Esophagus muscularis mucosa (tissue), 4 donors: ENCODE measurements at regions not wholly inside any gene's neighbourhood (a gene's known extent, or its start where the extent isn't known, plus 50 kb on each side); places are given as distances from the start of the nearest gene placed in this dataset.

Experiments
- DNase-seq: peaks from one replicate; pipeline ENCODE4 v3.0.0-alpha.2; 2017; ENCODE audit errors: extremely low spot score
- H3K27ac ChIP-seq, 4 donors: fragments of 200-600 bp; sonication (generic); replicated peaks in 1 of 4; 1 replicate in 3 of 4; 2 replicates in 1 of 4; pipeline ENCODE4 v1.5.1; 2016 to 2019; ENCODE audit warnings: mild to moderate bottlenecking in 1 of 4
- H3K27me3 ChIP-seq, 4 donors: fragments of 200-600 bp; sonication (generic); one replicate each; pipeline versions ENCODE4 v1.5.1 to v1.6.0; 2016 to 2019
- H3K36me3 ChIP-seq, 4 donors: fragments of 200-600 bp; sonication (generic); one replicate each; pipeline ENCODE4 v1.5.1; 2016 to 2019
- H3K4me1 ChIP-seq, 4 donors: fragments of 200-600 bp; sonication (generic); one replicate each; pipeline ENCODE4 v1.5.1; 2016 to 2019
- H3K4me3 ChIP-seq, 4 donors: fragments of 200-600 bp; sonication (generic); 1 replicate in 2 of 4; 2 replicates in 2 of 4; pipeline ENCODE4 v1.5.1; 2016 to 2019; ENCODE audit warnings: mild to moderate bottlenecking in 4 of 4, moderate library complexity in 1 of 4
- H3K9me3 ChIP-seq, 4 donors: fragments of 200-600 bp; sonication (generic); 1 replicate in 3 of 4; 2 replicates in 1 of 4; pipeline ENCODE4 v1.5.1; 2016 to 2019
- EP300 ChIP-seq: sonication (generic); formaldehyde crosslinking; IDR thresholded peaks from one replicate; pipeline ENCODE4 v1.6.1; 2017; ENCODE audit warnings: antibody characterized with exemption
- POLR2A ChIP-seq: fragments of 450-650 bp; IDR thresholded peaks from one replicate; pipeline ENCODE4 v1.6.1; 2017; ENCODE audit warnings: antibody characterized with exemption, moderate library complexity, mild to moderate bottlenecking, low read depth
- POLR2AphosphoS5 ChIP-seq, 2 donors: sonication (generic); formaldehyde crosslinking; IDR thresholded peaks; one replicate each; pipeline ENCODE4 v1.6.1; 2017; ENCODE audit warnings: antibody characterized with exemption in 2 of 2
- WGBS: methylation state at CpG from one replicate; pipeline ENCODE4 v1.1.5; 2018; 5-methylcytosine and 5-hydroxymethylcytosine counted together
- intact Hi-C: fragments of 100-400 bp; cut with DNase I; formaldehyde crosslinking; loops from one replicate; pipeline ENCODE4 v1.15.1; 2023
- TF ChIP-seq, protein P1 (sequence below), 3 experiments: fragments of 200-600 bp in 2 of 3; fragments of 450-650 bp in 1 of 3; sonication (generic) in 2 of 3; IDR thresholded peaks; one replicate each; pipeline ENCODE4 v1.5.1; 2017 to 2019; ENCODE audit warnings: antibody characterized with exemption in 3 of 3, mild to moderate bottlenecking in 2 of 3, moderate library complexity in 1 of 3

- intact Hi-C loops = no loop called here
- Histone ChIP-seq H3K4me3 (no peak overlapping the region), H3K4me1 (no peaks in the 10 kb centered on the region), H3K27ac (no peak overlapping the region), H3K27me3 (no peaks in the 10 kb centered on the region), H3K36me3 (no peaks in the 10 kb centered on the region), H3K9me3 (no peaks in the 10 kb centered on the region)
- no peak for TF ChIP-seq POLR2A
- TF ChIP-seq EP300 = no peak
- TF ChIP-seq, protein P1, sequence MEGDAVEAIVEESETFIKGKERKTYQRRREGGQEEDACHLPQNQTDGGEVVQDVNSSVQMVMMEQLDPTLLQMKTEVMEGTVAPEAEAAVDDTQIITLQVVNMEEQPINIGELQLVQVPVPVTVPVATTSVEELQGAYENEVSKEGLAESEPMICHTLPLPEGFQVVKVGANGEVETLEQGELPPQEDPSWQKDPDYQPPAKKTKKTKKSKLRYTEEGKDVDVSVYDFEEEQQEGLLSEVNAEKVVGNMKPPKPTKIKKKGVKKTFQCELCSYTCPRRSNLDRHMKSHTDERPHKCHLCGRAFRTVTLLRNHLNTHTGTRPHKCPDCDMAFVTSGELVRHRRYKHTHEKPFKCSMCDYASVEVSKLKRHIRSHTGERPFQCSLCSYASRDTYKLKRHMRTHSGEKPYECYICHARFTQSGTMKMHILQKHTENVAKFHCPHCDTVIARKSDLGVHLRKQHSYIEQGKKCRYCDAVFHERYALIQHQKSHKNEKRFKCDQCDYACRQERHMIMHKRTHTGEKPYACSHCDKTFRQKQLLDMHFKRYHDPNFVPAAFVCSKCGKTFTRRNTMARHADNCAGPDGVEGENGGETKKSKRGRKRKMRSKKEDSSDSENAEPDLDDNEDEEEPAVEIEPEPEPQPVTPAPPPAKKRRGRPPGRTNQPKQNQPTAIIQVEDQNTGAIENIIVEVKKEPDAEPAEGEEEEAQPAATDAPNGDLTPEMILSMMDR (IDR thresholded peaks at IDR 0.05) = no peak
- TF ChIP-seq POLR2AphosphoS5 (IDR thresholded peaks at IDR 0.05) = no peak
- DNase-seq = no peak
Measured at GRCh38 chr3:139811331-139811730, 123.7 kb upstream of the CLSTN2 start.

GRCh38 chr3:139808201-139808600, 126.8 kb upstream of the CLSTN2 start:
- WGBS = 83% methylated on average over 5 of the region's 5 CpGs
- H3K36me3 ChIP-seq = no peaks in the 10 kb centered on the region
- H3K9me3 ChIP-seq = no peaks in the 10 kb centered on the region
- intact Hi-C loops = no loop called here
- no peaks in the 10 kb centered on the region for H3K4me1 ChIP-seq
- DNase-seq = no peak
- H3K4me3 ChIP-seq = no peak overlapping the region
- TF ChIP-seq, protein P1 (IDR thresholded peaks at IDR 0.05) = no peak
- no peak for TF ChIP-seq EP300
- no peak for TF ChIP-seq POLR2A
- no peak for TF ChIP-seq POLR2AphosphoS5 (IDR thresholded peaks at IDR 0.05)
- H3K27ac ChIP-seq = no peak overlapping the region
- no peaks in the 10 kb centered on the region for H3K27me3 ChIP-seq

GRCh38 chr3:139803294-139803693, 125.5 kb upstream of the NMNAT3 start:
- 69% methylated on average over 3 of the region's 3 CpGs for WGBS
- intact Hi-C loops = no loop called here

DNA sequence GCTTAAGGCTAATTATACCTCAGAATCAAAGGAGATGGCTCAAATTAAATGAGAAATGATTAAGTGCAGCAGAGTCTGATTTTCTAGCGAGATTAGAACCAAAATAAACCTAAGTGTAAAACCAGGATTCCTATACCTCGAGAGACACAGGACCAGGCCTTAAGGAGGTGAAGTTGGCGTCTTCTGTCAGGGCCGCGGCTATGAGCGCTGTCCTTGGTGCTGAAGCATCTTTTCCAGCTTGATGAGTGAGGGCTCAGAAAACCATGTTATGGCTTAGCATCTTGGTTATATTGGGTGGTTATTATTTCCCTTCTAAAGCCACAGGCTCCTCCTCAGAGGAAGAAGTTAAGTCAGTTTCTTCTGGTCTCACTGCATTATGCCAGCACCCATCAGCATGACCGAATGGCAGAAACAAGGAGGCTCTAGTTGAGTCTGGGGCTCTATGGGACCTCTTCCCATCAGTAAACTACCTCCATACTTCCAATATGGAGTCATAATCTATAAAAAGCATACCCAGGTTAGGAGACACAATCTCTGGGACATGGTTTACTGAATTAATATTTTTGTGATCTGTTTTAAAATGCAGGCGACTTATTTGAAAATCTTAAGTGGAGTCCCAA, 120.1 kb upstream of the NMNAT3 start:
- Histone ChIP-seq H3K27ac (no peak overlapping the region), H3K27me3 (no peaks in the 10 kb centered on the region), H3K4me1 (no peaks in the 10 kb centered on the region), H3K4me3 (no peak overlapping the region), H3K36me3 (no peaks in the 10 kb centered on the region), H3K9me3 (no peaks in the 10 kb centered on the region)
- intact Hi-C loops = no loop called here
- TF ChIP-seq POLR2AphosphoS5 (IDR thresholded peaks at IDR 0.05) (no peak), EP300 (no peak), POLR2A (no peak)
- TF ChIP-seq, protein P1 (IDR thresholded peaks at IDR 0.05) = no peak
- 32% methylated on average over 8 of the region's 8 CpGs for WGBS
- peak; percentile 19 for DNase-seq

More at GRCh38 chr3:139803294-139803693, 125.5 kb upstream of the NMNAT3 start:
- no peaks in the 10 kb centered on the region for H3K4me1 ChIP-seq
- H3K4me3 ChIP-seq = no peak overlapping the region
- no peak for TF ChIP-seq POLR2A
- TF ChIP-seq, protein P1 (IDR thresholded peaks at IDR 0.05) = no peak
- TF ChIP-seq EP300 = no peak
- TF ChIP-seq POLR2AphosphoS5 (IDR thresholded peaks at IDR 0.05) = no peak
- H3K27me3 ChIP-seq = no peaks in the 10 kb centered on the region
- H3K36me3 ChIP-seq = no peaks in the 10 kb centered on the region
- H3K27ac ChIP-seq = no peak overlapping the region
- DNase-seq = peak; percentile 83
- H3K9me3 ChIP-seq = no peaks in the 10 kb centered on the region
